ENCODE measurements at regions not wholly inside any gene's neighbourhood (a gene's known extent, or its start where the extent isn't known, plus 50 kb on each side); places are given as distances from the start of the nearest gene placed in this dataset.

DNA sequence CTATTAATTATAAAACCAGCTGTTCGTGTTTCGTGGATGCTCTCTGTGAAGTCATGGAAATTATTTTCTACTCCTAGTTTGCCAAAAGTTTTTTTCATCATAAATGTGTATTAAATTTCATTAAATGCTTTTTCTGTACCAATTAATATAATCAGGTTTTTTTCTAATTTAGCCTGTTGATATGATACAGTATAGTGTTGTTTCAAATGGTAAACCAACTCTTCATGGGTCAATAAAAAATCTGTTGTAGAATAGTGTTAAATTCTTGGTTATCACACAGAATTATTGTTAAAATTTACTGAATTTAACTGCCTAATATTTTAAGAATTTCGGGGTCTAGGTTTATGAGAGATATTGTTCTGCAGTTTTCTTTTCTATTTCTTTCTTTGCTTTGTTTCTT is 505.9 kb upstream of the MANEA start:
- no peak overlapping the region for H3K4me3 ChIP-seq (ENCODE audit: low read depth, low read length)
- TF ChIP-seq, protein P1, sequence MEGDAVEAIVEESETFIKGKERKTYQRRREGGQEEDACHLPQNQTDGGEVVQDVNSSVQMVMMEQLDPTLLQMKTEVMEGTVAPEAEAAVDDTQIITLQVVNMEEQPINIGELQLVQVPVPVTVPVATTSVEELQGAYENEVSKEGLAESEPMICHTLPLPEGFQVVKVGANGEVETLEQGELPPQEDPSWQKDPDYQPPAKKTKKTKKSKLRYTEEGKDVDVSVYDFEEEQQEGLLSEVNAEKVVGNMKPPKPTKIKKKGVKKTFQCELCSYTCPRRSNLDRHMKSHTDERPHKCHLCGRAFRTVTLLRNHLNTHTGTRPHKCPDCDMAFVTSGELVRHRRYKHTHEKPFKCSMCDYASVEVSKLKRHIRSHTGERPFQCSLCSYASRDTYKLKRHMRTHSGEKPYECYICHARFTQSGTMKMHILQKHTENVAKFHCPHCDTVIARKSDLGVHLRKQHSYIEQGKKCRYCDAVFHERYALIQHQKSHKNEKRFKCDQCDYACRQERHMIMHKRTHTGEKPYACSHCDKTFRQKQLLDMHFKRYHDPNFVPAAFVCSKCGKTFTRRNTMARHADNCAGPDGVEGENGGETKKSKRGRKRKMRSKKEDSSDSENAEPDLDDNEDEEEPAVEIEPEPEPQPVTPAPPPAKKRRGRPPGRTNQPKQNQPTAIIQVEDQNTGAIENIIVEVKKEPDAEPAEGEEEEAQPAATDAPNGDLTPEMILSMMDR (IDR thresholded peaks at IDR 0.05; ENCODE audit: low read depth, low read length): no peak

DNA sequence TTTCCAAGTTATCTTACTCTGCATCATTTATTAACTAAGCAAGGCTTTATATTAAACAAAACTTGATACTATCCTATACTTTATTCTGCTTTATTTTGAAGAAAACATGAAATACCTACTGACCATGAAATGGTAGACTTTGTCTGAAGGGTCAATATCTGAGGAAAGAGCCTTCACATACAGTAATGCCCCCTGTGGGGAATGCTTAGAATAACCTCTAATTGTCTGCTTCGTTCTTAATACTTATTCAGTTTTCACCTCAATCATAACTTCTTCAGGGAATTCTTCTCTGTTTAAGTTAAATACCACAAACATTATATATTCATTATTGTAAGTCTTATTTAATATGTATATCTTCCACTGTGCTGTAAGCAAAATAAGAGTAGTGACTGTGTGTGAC is 498.9 kb upstream of the MANEA start:
- TF ChIP-seq, protein P1 (IDR thresholded peaks at IDR 0.05; ENCODE audit: low read depth, low read length): no peak
- no peak overlapping the region for H3K4me3 ChIP-seq (ENCODE audit: low read depth, low read length)

GRCh38 chr6:95081231-95081630 is 496.1 kb upstream of the MANEA start:
- TF ChIP-seq, protein P1 (IDR thresholded peaks at IDR 0.05; ENCODE audit: low read depth, low read length): no peak
- H3K4me3 ChIP-seq (ENCODE audit: low read depth, low read length): no peak overlapping the region

GRCh38 chr6:95081949-95082348 is 495.4 kb upstream of the MANEA start:
- TF ChIP-seq, protein P1 (IDR thresholded peaks at IDR 0.05; ENCODE audit: low read depth, low read length): no peak
- no peak overlapping the region for H3K4me3 ChIP-seq (ENCODE audit: low read depth, low read length)

GRCh38 chr6:95083506-95083905 is 493.8 kb upstream of the MANEA start:
- H3K4me3 ChIP-seq (ENCODE audit: low read depth, low read length): no peak overlapping the region
- TF ChIP-seq, protein P1 (IDR thresholded peaks at IDR 0.05; ENCODE audit: low read depth, low read length): no peak

- TF ChIP-seq, protein P1 (IDR thresholded peaks at IDR 0.05; ENCODE audit: low read depth, low read length): no peak
These were observed 492.5 kb upstream of the MANEA start for GRCh38 chr6:95084867-95085266.

DNA sequence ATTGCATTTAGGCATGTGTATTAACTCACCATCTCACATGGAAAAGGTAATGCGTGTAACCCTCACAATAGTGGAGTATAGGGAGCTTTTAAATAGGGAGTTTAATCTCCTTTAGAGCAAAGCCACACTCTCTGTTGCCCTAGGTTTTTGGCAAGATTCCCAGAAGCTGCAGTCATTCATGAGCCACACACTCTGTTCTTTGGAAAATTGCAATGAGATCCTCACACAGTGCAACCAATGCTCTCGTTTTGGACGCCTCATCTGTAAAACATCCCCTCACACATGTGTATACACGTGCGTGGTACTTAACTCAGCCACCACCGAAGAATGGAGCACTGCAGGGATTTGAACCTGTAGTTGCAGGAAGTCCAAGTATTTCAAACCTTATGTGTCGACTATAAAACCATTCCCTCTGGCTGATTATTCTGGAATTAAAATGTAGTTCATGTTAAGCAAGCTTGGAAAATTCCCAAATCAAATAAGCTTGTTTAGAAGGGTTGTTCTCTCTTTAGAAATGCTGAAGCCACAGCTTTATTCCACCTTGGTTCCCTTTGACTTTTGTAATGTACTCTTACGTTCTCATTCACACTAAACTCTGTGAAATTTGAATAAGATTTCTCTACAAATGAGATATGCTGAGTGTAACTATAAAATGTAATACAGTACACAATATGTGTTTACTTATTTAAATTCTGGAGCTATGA is 489.8 kb upstream of the MANEA start:
- no peak overlapping the region for H3K4me3 ChIP-seq (ENCODE audit: low read depth, low read length)
- TF ChIP-seq, protein P1 (IDR thresholded peaks at IDR 0.05; ENCODE audit: low read depth, low read length): no peak

More at GRCh38 chr6:95084867-95085266, 492.5 kb upstream of the MANEA start:
- no peak overlapping the region for H3K4me3 ChIP-seq (ENCODE audit: low read depth, low read length)

Measured in WI38 (cell line).